CD4-positive, alpha-beta T cell (primary cell): ENCODE measurements at regions not wholly inside any gene's neighbourhood (a gene's known extent, or its start where the extent isn't known, plus 50 kb on each side); places are given as distances from the start of the nearest gene placed in this dataset.

Experiments
- ATAC-seq: fragments of 200-7000 bp; cut with Tn5 transposase; one replicate; pipeline ENCODE4 v1.10.0; 2022; ENCODE audit warnings: mild to moderate bottlenecking; ENCODE audit not compliant: poor library complexity
- CTCF ChIA-PET: fragments of 350-600 bp; sonication (Branson Sonifier 250); formaldehyde crosslinking; loops from one replicate; lab custom pipeline; 2021; ENCODE audit warnings: antibody characterized with exemption, inconsistent platforms; lab: Charles Lee
- POLR2A ChIA-PET: fragments of 350-600 bp; sonication (Branson Sonifier 250); formaldehyde crosslinking; loops from one replicate; lab custom pipeline; 2021; ENCODE audit warnings: antibody characterized with exemption, inconsistent platforms; lab: Charles Lee
- DNase-seq, 14 experiments: peaks; one replicate each; pipeline ENCODE4 v3.0.0-alpha.2; 2013 to 2020; ENCODE audit warnings: mixed read lengths in 2 of 14
- H3K27ac ChIP-seq, 2 donors: one replicate each; pipeline versions ENCODE4 v1.5.1 to v1.7.0; 2013; ENCODE audit warnings: low read length in 2 of 2, low read depth in 1 of 2, mild to moderate bottlenecking in 1 of 2
- H3K27me3 ChIP-seq, 2 experiments: 1 replicate in 1 of 2; 2 replicates in 1 of 2; pipeline versions ENCODE4 v1.6.1 to v1.7.0; 2013; ENCODE audit warnings: low read length in 2 of 2, control low read depth in 1 of 2, mild to moderate bottlenecking in 1 of 2, moderate library complexity in 1 of 2; ENCODE audit not compliant: insufficient read depth in 2 of 2, control insufficient read depth in 1 of 2
- H3K36me3 ChIP-seq: one replicate; pipeline ENCODE4 v1.6.1; 2013; ENCODE audit warnings: low read length, control low read depth; ENCODE audit not compliant: insufficient read depth
- H3K4me1 ChIP-seq: one replicate; pipeline ENCODE4 v1.6.1; 2013; ENCODE audit warnings: low read length, control low read depth; ENCODE audit not compliant: insufficient read depth
- H3K4me3 ChIP-seq: one replicate; pipeline ENCODE4 v1.5.1; 2013; ENCODE audit warnings: mild to moderate bottlenecking, low read length, moderate library complexity
- H3K9me3 ChIP-seq, 2 experiments: 1 replicate in 1 of 2; 2 replicates in 1 of 2; pipeline versions ENCODE4 v1.6.1 to v1.7.0; 2013; ENCODE audit warnings: low read length in 2 of 2, mild to moderate bottlenecking in 2 of 2, control low read depth in 1 of 2, moderate library complexity in 1 of 2; ENCODE audit not compliant: control insufficient read depth in 1 of 2, insufficient read depth in 1 of 2
- H3K27ac Mint-ChIP-seq: one replicate; pipeline ENCODE4 v1.8.0; 2020; ENCODE audit warnings: mixed read lengths
- H3K27me3 Mint-ChIP-seq: one replicate; pipeline ENCODE4 v1.8.0; 2021; ENCODE audit warnings: mixed read lengths
- H3K36me3 Mint-ChIP-seq: one replicate; pipeline ENCODE4 v1.8.0; 2021; ENCODE audit warnings: low read depth, mixed read lengths
- H3K4me1 Mint-ChIP-seq: one replicate; pipeline ENCODE4 v1.8.0; 2021; ENCODE audit warnings: low read depth, mixed read lengths
- H3K4me3 Mint-ChIP-seq: one replicate; pipeline ENCODE4 v1.8.0; 2020; ENCODE audit warnings: mild to moderate bottlenecking, mixed read lengths
- H3K9me3 Mint-ChIP-seq: one replicate; pipeline ENCODE4 v1.8.0; 2020; ENCODE audit warnings: mixed read lengths
- intact Hi-C, 2 experiments: fragments of 100-400 bp; cut with DNase I in 1 of 2; cut with micrococcal nuclease in 1 of 2; formaldehyde crosslinking; loops; one replicate each; pipeline versions ENCODE4 v1.15.1 to v1.9.0; 2023 to 2025; cut with DNase I, micrococcal nuclease
- TF ChIP-seq, protein P1 (sequence below): fragments of 200-600 bp; IDR thresholded peaks from one replicate; pipeline ENCODE4 v1.8.0; 2022; ENCODE audit warnings: antibody characterized with exemption, mild to moderate bottlenecking

DNA sequence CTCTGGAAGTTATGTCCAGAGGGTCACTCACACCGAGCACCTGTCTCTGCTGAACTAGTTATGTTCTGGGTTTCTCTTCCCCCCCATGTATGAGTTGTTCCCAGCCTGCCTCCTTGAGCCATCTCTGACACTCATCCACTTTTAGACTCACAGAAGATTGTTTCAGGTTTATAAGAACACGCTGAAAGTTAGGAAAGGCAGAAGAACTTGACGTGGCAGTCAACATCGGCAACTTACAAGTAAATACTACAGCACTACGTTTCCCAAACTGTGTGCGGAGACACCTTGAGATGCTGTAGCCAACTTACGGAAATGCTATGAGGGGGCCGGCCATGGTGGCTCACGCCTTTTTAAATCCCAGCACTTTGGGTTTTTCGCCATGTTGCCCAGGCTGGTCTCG is 318.0 kb downstream of the ZNF621 start:
- Mint-ChIP-seq H3K4me3 (no peak overlapping the region), H3K27me3 (peaks cover 7% of the 10 kb centered on the region), H3K27ac (no peak overlapping the region), H3K4me1 (no peaks in the 10 kb centered on the region), H3K9me3 (no peaks in the 10 kb centered on the region), H3K36me3 (no peaks in the 10 kb centered on the region)
- intact Hi-C loops: no loop called here
- Histone ChIP-seq H3K27ac (no peak overlapping the region), H3K4me1 (no peaks in the 10 kb centered on the region), H3K9me3 (no peaks in the 10 kb centered on the region), H3K4me3 (no peak overlapping the region), H3K36me3 (no peaks in the 10 kb centered on the region), H3K27me3 (no peaks in the 10 kb centered on the region)
- POLR2A ChIA-PET: no interaction called here
- CTCF ChIA-PET: no interaction called here
- DNase-seq (no peak), ATAC-seq (no peak)
- TF ChIP-seq, protein P1, sequence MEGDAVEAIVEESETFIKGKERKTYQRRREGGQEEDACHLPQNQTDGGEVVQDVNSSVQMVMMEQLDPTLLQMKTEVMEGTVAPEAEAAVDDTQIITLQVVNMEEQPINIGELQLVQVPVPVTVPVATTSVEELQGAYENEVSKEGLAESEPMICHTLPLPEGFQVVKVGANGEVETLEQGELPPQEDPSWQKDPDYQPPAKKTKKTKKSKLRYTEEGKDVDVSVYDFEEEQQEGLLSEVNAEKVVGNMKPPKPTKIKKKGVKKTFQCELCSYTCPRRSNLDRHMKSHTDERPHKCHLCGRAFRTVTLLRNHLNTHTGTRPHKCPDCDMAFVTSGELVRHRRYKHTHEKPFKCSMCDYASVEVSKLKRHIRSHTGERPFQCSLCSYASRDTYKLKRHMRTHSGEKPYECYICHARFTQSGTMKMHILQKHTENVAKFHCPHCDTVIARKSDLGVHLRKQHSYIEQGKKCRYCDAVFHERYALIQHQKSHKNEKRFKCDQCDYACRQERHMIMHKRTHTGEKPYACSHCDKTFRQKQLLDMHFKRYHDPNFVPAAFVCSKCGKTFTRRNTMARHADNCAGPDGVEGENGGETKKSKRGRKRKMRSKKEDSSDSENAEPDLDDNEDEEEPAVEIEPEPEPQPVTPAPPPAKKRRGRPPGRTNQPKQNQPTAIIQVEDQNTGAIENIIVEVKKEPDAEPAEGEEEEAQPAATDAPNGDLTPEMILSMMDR: no peak

DNA sequence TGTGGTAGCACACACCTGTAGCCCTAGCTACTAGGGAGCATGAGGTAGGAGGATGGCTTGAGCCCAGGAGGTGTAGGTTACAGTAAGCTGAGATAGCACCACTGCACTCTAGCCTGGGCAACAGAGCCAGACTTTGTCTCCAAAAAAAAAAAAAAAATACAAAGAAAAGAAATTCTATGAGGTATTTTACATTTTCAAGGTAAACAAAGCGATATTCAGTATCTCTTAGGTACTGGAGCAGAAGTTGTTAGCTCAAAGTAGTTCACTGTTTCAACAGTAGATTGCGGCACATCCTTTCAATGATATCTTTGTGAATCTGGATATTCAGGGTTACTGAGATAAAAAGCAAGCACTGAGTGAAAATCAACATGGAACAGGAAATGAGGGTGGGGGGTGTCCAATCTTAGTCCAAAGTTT is 318.5 kb downstream of the ZNF621 start:
- no peak for ATAC-seq
- Histone ChIP-seq H3K36me3 (no peaks in the 10 kb centered on the region), H3K4me1 (no peaks in the 10 kb centered on the region), H3K27ac (no peak overlapping the region), H3K9me3 (no peaks in the 10 kb centered on the region), H3K4me3 (no peak overlapping the region), H3K27me3 (no peaks in the 10 kb centered on the region)
- H3K4me1 Mint-ChIP-seq: no peaks in the 10 kb centered on the region
- intact Hi-C loops: no loop called here
- H3K27ac Mint-ChIP-seq: no peak overlapping the region
- H3K27me3 Mint-ChIP-seq: peaks cover 7% of the 10 kb centered on the region
- H3K4me3 Mint-ChIP-seq: no peak overlapping the region
- TF ChIP-seq, protein P1: no peak
- CTCF ChIA-PET: no interaction called here
- H3K9me3 Mint-ChIP-seq: no peaks in the 10 kb centered on the region
- POLR2A ChIA-PET: interaction anchor here (0.6 kb wide), 1 partner anchor 983 kb away, joined by 3 read pairs; no protein-coding TSS in a partner anchor
- DNase-seq: no peak
- no peaks in the 10 kb centered on the region for H3K36me3 Mint-ChIP-seq

DNA sequence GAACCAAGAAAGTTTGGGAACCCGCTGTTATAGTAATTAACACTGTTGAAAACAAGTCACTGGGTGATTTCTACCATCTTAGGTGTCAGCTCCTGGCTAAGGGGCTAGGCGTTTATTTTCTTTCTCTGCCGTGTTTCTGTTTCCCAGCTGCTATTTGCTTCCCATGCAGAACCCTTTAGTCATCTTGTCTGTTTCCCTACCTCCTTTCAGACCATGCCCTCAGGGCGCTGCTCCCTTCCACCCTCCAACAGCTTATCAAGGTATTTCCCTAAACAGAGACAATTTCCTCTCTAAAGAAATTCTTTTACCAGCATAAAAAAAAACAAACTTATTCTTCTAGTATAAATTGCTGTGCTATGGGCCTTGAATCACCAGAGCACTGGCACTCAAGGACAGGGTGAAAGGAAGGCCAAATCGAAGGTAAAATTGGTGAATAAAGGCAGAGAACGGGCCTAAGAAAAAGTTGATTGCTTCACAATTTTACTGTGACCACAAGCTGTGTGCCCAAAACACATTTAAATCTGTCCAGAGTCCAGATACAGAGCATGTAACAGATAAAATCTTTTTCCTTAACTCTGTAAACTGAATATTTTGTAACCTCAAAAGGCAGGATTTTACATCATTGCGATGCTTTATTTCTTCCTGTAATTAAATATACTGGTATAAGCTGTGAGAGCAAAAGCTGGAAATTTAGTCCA is 319.2 kb downstream of the ZNF621 start:
- Histone ChIP-seq H3K4me1 (no peaks in the 10 kb centered on the region), H3K36me3 (no peaks in the 10 kb centered on the region), H3K27me3 (no peaks in the 10 kb centered on the region), H3K27ac (no peak overlapping the region), H3K4me3 (no peak overlapping the region), H3K9me3 (no peaks in the 10 kb centered on the region)
- intact Hi-C loops: no loop called here
- ChIA-PET CTCF (no interaction called here), POLR2A (interaction anchor here (0.6 kb wide), 1 partner anchor 984 kb away, joined by 3 read pairs; no protein-coding TSS in a partner anchor)
- Mint-ChIP-seq H3K27me3 (peaks cover 7% of the 10 kb centered on the region), H3K9me3 (no peaks in the 10 kb centered on the region), H3K36me3 (no peaks in the 10 kb centered on the region), H3K27ac (no peak overlapping the region), H3K4me3 (no peak overlapping the region), H3K4me1 (no peaks in the 10 kb centered on the region)
- no peak for ATAC-seq
- TF ChIP-seq, protein P1: no peak
- no peak for DNase-seq
